Naive thymus-derived CD8-positive, alpha-beta T cell (primary cell): ENCODE measurements at regions not wholly inside any gene's neighbourhood (a gene's known extent, or its start where the extent isn't known, plus 50 kb on each side); places are given as distances from the start of the nearest gene placed in this dataset.
A peak's percentile ranks its signal among the peaks of the same experiment; 100 is the strongest.

Experiments
- ATAC-seq, 2 donors: fragments of 150-1000 bp; cut with Tn5 transposase in 1 of 2; sonication (Bioruptor Pico), chemical (Tn5 transposase) in 1 of 2; 1 replicate in 1 of 2; 2 replicates in 1 of 2; pipeline ENCODE4 v1.10.0; 2021; ENCODE audit warnings: mild to moderate bottlenecking in 2 of 2, moderate library complexity in 2 of 2
- POLR2A ChIA-PET: fragments of 350-600 bp; sonication (Branson Sonifier 250); formaldehyde crosslinking; loops from one replicate; lab custom pipeline; 2021; ENCODE audit warnings: antibody characterized with exemption; lab: Charles Lee
- DNase-seq, 10 donors: peaks; one replicate each; pipeline versions ENCODE4 v3.0.0 to v3.0.0-alpha.2; 2020 to 2022
- H3K27ac Mint-ChIP-seq, 10 donors: one replicate each; pipeline ENCODE4 v1.8.0; 2020 to 2022; ENCODE audit warnings: mild to moderate bottlenecking in 10 of 10, mixed read lengths in 10 of 10, moderate library complexity in 4 of 10, inconsistent platforms in 1 of 10
- H3K27me3 Mint-ChIP-seq, 5 donors: one replicate each; pipeline ENCODE4 v1.8.0; 2021 to 2022; ENCODE audit warnings: mixed read lengths in 5 of 5
- H3K36me3 Mint-ChIP-seq, 3 donors: one replicate each; pipeline ENCODE4 v1.8.0; 2020 to 2022; ENCODE audit warnings: mixed read lengths in 3 of 3, mild to moderate bottlenecking in 2 of 3, inconsistent platforms in 1 of 3
- H3K4me1 Mint-ChIP-seq, 4 donors: one replicate each; pipeline ENCODE4 v1.8.0; 2021 to 2022; ENCODE audit warnings: mixed read lengths in 4 of 4
- H3K4me3 Mint-ChIP-seq, 10 donors: one replicate each; pipeline ENCODE4 v1.8.0; 2020 to 2022; ENCODE audit warnings: mild to moderate bottlenecking in 10 of 10, mixed read lengths in 10 of 10, moderate library complexity in 6 of 10, inconsistent platforms in 1 of 10
- H3K9me3 Mint-ChIP-seq, 9 donors: one replicate each; pipeline ENCODE4 v1.8.0; 2020 to 2022; ENCODE audit warnings: mixed read lengths in 9 of 9, mild to moderate bottlenecking in 3 of 9, inconsistent platforms in 1 of 9, moderate library complexity in 1 of 9

DNA sequence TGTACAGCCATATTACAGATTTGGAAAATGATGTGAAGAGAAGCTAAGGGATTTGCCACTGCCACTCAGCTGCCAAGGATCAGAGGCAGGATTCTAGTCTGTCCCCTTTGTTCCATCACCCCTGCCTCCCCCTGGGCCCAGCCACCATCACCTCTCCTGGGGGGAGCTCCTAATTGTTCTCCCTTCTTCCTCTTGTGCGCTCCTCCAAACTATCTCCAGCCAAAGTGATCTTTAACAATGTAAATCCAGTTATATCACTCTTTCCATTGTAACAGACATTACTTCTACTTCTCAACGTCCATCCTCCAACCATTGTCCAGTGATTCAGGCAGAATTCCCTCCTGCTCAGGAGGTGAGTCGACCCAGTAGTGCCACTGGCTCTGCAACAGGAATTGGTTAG lies 164.1 kb downstream of the PLPP3 start:
- no peaks in the 10 kb centered on the region for H3K9me3 Mint-ChIP-seq
- H3K4me1 Mint-ChIP-seq, result peaks cover 0 to 2% (median 0%) of the 10 kb centered on the region in 4 donors
- H3K27me3 Mint-ChIP-seq, result peaks cover 0 to 12% (median 7%) of the 10 kb centered on the region in 5 donors
- POLR2A ChIA-PET, result no interaction called here
- no peak overlapping the region for H3K27ac Mint-ChIP-seq
- no peak for ATAC-seq
- DNase-seq, result no peak
- no peak overlapping the region for H3K4me3 Mint-ChIP-seq
- no peaks in the 10 kb centered on the region for H3K36me3 Mint-ChIP-seq

DNA sequence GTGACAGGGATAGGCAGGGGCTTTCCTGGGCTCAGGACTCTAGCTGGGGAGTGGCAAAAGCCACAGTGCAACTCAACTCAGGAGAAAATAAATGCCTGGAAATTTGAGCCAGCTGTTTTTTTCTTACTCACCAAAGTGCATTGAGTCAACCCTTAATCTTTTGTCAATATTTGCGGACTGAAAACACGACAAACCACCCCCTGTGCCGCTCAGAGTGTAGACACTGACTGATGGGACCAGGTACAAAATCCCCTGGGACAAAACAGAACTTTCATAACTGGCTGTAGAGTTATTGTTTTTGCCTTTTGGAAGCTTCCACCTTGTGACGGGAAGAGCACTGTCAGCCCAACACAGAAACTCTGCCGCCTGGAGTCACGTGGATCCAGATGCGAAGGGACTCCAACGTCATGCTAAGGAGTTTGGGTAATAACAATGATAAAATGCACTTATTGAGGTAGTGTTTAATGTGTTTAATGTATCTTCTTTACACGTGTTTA lies 164.6 kb downstream of the PLPP3 start:
- ATAC-seq, result no peak
- POLR2A ChIA-PET, result no interaction called here
- peaks cover 0 to 2% (median 0%) of the 10 kb centered on the region in 4 donors for H3K4me1 Mint-ChIP-seq
- DNase-seq, result no peak
- no peak overlapping the region for H3K4me3 Mint-ChIP-seq
- peaks cover 0 to 12% (median 7%) of the 10 kb centered on the region in 5 donors for H3K27me3 Mint-ChIP-seq
- no peaks in the 10 kb centered on the region for H3K9me3 Mint-ChIP-seq
- H3K27ac Mint-ChIP-seq, result no peak overlapping the region
- no peaks in the 10 kb centered on the region for H3K36me3 Mint-ChIP-seq

DNA sequence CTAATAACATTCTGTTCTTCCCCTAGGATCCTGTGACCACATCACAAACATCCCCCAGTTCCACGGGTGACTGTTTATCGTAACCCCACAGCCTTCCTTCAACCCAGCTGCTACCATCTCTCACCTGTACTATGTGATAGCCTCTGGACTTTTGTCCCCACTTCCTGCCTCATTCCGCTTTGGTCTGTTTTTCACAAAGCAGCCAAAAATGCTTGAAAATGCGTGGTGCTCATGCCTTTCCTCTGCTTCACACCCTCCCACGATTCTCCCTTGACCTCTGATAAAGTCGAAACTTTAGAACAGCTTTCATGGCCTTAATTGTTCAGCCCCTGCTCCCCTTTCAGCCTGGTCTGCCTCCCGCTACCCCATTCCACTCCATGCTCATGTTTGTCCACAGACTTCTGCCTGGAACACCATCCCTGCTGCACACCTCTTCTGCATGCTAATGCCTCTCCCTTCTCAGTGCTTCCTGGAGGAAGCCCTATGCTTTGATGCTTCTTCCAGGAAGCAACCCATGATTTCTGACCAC lies 165.6 kb downstream of the PLPP3 start:
- no peak overlapping the region for H3K4me3 Mint-ChIP-seq
- DNase-seq (no peak), ATAC-seq (no peak)
- no peak overlapping the region for H3K27ac Mint-ChIP-seq
- H3K36me3 Mint-ChIP-seq, result no peaks in the 10 kb centered on the region
- POLR2A ChIA-PET, result no interaction called here
- H3K27me3 Mint-ChIP-seq, result peaks cover 0 to 17% (median 2%) of the 10 kb centered on the region in 5 donors
- H3K4me1 Mint-ChIP-seq, result peaks cover 0 to 2% (median 0%) of the 10 kb centered on the region in 4 donors
- H3K9me3 Mint-ChIP-seq, result no peaks in the 10 kb centered on the region

DNA sequence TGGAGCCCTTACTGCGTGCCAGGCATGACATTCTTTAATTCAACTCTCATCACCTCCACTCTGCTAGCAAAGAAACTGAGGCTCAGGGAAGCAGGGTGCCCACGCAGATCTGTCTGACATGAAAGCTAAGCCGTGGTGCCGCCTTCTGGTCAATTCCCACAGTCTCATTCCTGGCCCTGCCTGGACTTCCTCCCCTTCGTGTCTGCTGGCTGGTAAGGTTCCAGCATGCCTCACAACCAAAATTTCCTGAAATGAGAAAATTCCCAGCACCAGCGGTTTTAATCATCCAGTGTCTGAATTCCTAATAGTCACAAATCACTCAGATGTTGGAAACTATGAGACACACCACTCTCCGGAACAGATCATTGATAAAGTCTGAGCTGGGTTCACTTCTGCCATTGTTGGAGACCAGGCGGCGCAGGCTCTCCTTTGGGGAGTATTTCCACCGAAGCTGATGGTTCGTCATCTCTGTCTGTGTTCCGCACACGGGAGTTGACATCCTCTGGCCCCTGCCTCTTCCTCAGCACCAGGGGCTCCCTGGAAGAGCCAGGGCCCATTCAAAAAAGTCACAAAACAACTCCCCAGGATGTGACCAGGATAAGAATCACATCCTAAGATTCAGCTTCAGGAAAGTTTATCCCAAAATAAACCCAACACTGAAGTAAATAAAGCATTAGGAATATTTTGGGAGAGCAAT lies 167.7 kb downstream of the PLPP3 start:
- Mint-ChIP-seq H3K27ac (no peak overlapping the region), H3K4me1 (peaks cover 0 to 2% (median 0%) of the 10 kb centered on the region in 4 donors), H3K36me3 (no peaks in the 10 kb centered on the region), H3K4me3 (no peak overlapping the region), H3K9me3 (peaks cover 0 to 4% (median 0%) of the 10 kb centered on the region in 9 donors), H3K27me3 (peaks cover 0 to 22% (median 2%) of the 10 kb centered on the region in 5 donors)
- no peak for DNase-seq
- POLR2A ChIA-PET, result no interaction called here
- no peak for ATAC-seq

DNA sequence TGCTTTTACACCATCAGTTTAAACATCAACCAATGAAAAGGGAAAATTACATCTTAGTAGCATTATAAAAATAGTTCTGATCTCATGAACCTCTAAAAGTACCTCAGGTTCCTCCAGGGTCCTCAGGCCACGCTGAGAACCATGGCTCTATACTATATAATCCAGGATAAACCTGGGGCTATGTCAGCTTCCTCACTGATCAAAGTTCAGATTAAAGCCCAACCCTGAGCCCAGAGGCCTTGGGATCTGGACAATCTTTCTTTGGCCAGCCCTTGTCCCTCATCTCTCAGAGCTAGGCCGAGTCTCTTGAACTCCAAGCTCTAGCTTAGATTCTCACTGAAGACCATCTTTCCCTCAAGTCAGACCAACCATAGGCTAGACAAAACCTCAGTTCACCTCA lies 168.3 kb downstream of the PLPP3 start:
- H3K36me3 Mint-ChIP-seq, result no peaks in the 10 kb centered on the region
- POLR2A ChIA-PET, result no interaction called here
- no peak overlapping the region for H3K27ac Mint-ChIP-seq
- DNase-seq, result no peak
- peaks cover 0 to 2% (median 0%) of the 10 kb centered on the region in 4 donors for H3K4me1 Mint-ChIP-seq
- peaks cover 0 to 4% (median 0%) of the 10 kb centered on the region in 9 donors for H3K9me3 Mint-ChIP-seq
- no peak overlapping the region for H3K4me3 Mint-ChIP-seq
- no peak for ATAC-seq
- peaks cover 0 to 22% (median 2%) of the 10 kb centered on the region in 5 donors for H3K27me3 Mint-ChIP-seq

DNA sequence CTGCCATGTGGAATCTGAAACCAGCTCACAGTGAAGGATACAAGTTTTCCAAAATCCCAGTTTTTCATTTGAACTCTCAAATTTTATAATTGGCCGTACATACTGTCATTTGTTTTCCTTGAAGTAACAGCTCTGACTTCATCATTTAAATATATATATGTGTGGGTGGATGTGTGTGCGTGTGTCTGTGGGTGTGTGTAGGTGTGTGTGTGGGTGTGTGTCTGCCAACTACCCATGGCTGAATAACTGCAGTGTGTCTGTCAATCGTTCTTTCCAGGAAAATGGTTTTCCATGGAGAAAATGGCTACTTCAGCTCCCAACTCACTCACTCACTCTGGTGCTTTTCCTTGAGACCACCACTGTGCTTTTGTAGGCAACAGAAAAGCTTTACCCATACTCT lies 169.0 kb downstream of the PLPP3 start:
- peaks cover 0 to 21% (median 2%) of the 10 kb centered on the region in 5 donors for H3K27me3 Mint-ChIP-seq
- ATAC-seq, result no peak

DNA sequence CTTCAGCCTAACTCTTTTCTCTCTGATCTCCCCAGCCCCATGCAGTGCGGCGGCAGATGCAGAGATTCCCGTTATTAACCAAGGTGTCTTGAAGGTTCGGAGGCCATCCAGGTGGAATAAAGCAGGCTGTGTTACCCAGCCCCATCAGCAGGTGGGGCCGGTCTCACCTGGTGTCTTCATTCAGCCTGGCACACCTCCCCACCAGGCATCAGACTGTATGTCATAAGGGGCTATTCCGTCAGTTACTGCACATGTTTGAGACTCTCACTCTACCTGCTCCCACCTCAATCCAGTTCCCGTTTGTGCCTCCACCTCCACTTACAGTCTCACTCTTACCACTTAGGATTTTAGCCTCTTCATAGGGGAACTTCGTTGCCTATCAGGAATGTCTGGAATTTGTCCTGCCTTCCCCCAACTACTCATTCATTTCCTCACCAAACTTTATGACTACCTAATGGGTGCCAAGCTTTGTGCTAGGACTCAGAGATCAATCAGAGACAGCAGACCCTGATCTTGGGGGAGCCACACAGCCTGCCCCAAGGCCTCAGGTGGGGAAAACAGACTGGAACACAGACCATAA lies 170.2 kb downstream of the PLPP3 start:
- Mint-ChIP-seq H3K36me3 (no peaks in the 10 kb centered on the region), H3K4me3 (no peak overlapping the region), H3K9me3 (peaks cover 0 to 4% (median 0%) of the 10 kb centered on the region in 9 donors), H3K27ac (no peak overlapping the region), H3K27me3 (peaks cover 0 to 17% (median 0%) of the 10 kb centered on the region in 5 donors), H3K4me1 (peaks cover 0 to 9% (median under 1%) of the 10 kb centered on the region in 4 donors)
- POLR2A ChIA-PET, result no interaction called here
- DNase-seq (no peak), ATAC-seq (no peak)

More for the DNA sequence above, 169.0 kb downstream of the PLPP3 start:
- POLR2A ChIA-PET, result no interaction called here
- no peak for DNase-seq
- Mint-ChIP-seq H3K36me3 (no peaks in the 10 kb centered on the region), H3K27ac (no peak overlapping the region), H3K9me3 (peaks cover 0 to 4% (median 0%) of the 10 kb centered on the region in 9 donors), H3K4me3 (no peak overlapping the region), H3K4me1 (peaks cover 0 to 2% (median 0%) of the 10 kb centered on the region in 4 donors)

DNA sequence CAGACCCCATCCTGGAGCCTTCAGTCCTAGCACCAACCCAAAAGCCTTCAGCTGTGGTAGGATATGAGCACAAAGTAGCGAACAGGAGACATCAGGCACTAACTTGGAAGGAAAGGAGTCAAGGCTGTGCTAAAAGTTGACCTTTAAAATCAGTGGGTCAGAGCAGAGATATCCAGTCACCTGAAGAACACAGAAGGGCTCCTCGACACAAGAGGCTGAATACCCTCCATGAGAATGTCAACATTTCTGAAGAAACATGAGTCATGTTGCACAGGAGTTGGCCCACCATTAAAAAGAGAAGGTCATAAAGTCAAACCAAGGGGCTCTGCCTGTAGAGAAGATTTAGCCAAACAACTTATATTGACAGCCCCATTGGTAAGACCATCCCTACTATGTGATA lies 172.5 kb downstream of the PLPP3 start:
- H3K27me3 Mint-ChIP-seq, result peaks cover 0 to 14% (median 0%) of the 10 kb centered on the region in 5 donors
- peaks cover 0 to 10% (median 0%) of the 10 kb centered on the region in 4 donors for H3K4me1 Mint-ChIP-seq
- no peak for DNase-seq
- no peak for ATAC-seq
- H3K27ac Mint-ChIP-seq, result no peak overlapping the region
- peaks cover 0 to 7% (median 0%) of the 10 kb centered on the region in 9 donors for H3K9me3 Mint-ChIP-seq
- H3K36me3 Mint-ChIP-seq, result no peaks in the 10 kb centered on the region
- no peak overlapping the region for H3K4me3 Mint-ChIP-seq
- POLR2A ChIA-PET, result no interaction called here

DNA sequence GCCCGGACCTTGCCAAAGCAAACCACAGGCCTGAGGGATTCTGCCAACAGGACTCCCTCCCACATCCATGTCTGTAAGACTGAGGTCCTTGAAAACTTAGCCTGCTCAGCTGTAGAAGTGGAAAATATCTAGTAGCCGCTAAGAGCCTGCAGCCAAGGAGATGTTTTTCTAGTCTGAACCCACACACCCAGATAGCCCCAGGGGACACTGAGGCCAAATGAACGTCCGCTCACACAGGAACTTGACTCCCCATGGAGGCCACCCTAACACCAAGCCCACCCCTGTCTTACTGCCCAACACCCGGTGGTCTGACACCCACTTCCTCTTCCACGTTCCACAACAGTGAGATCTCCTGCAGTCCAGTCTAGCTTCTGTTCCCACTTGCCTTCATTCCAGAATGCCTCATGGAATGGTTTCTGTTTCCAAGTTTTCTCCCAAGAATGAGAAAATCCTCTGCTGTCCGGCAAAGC lies 174.8 kb downstream of the PLPP3 start:
- peaks cover 0 to 7% (median 0%) of the 10 kb centered on the region in 9 donors for H3K9me3 Mint-ChIP-seq
- peaks cover 0 to 14% (median 0%) of the 10 kb centered on the region in 5 donors for H3K27me3 Mint-ChIP-seq
- H3K27ac Mint-ChIP-seq, result peak overlapping the region in 1 of 10 donors; percentile 45
- no peak for ATAC-seq
- DNase-seq, result no peak
- H3K4me3 Mint-ChIP-seq, result no peak overlapping the region
- no peaks in the 10 kb centered on the region for H3K36me3 Mint-ChIP-seq
- peaks cover 0 to 14% (median 0%) of the 10 kb centered on the region in 4 donors for H3K4me1 Mint-ChIP-seq
- POLR2A ChIA-PET, result no interaction called here

DNA sequence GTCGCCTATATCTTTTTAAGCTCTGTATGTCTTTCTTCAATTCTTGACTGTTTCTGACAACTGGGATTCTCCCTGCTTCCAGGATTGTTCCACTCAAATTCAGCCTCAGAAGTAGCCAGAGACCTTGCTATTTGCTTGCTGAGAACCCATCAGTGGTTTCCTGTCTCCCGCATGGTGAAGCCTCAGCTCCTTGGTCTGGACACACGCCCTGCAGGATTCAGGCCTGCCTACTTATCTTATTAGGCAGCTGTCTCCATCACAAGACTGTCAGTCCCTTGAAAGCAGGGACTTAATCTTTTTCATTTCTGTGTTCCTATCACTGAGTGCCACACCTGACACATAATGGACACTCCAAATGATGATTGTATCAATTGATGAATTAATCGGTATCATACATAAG lies 175.3 kb downstream of the PLPP3 start:
- DNase-seq (no peak), ATAC-seq (no peak)
- POLR2A ChIA-PET, result no interaction called here
- Mint-ChIP-seq H3K4me1 (peaks cover 0 to 14% (median 0%) of the 10 kb centered on the region in 4 donors), H3K27ac (no peak overlapping the region), H3K36me3 (no peaks in the 10 kb centered on the region), H3K9me3 (peaks cover 0 to 7% (median 0%) of the 10 kb centered on the region in 9 donors), H3K4me3 (no peak overlapping the region), H3K27me3 (peaks cover 0 to 10% (median 0%) of the 10 kb centered on the region in 5 donors)

DNA sequence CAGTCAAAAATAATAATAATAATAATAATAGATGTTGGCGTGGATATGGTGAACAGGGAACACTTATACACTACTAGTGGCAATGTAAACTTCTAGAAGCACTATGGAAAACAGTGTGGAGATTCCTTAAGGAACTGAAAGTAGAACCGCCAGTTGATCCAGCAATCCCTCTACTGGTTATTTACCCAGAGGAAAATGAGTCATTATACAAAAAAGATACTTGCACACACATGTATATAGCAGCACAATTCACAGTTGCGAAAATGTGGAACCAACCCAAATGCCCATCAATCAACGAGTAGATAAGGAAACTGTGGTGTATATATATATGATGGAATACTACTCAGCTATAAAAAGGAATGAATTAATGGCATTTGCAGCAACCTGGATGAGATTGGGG lies 176.0 kb downstream of the PLPP3 start:
- no peak overlapping the region for H3K4me3 Mint-ChIP-seq
- POLR2A ChIA-PET, result no interaction called here
- H3K36me3 Mint-ChIP-seq, result no peaks in the 10 kb centered on the region
- H3K27ac Mint-ChIP-seq, result no peak overlapping the region
- peaks cover 0 to 14% (median 0%) of the 10 kb centered on the region in 4 donors for H3K4me1 Mint-ChIP-seq
- ATAC-seq (no peak), DNase-seq (no peak)
- peaks cover 0 to 7% (median 0%) of the 10 kb centered on the region in 9 donors for H3K9me3 Mint-ChIP-seq
- H3K27me3 Mint-ChIP-seq, result peaks cover 0 to 10% (median 0%) of the 10 kb centered on the region in 5 donors

DNA sequence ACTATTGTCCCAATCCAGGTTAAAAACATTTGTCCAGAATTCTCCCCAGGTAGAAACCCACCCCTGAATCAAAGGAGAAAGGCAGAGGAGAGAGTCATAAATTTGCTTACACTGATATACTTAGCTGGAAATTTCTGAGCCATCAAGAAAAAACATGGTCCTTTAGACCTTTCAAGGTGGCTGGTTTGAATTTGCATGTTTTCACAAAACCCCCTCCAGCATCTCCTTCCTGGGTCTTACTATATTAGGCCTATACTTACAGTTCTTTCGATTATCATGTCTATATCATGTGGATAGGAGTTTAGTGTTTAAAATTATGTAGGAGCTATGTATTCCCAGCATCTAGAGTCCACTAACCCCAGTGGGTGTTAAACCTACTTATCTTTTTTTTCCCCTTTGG lies 178.2 kb downstream of the PLPP3 start:
- Mint-ChIP-seq H3K4me3 (no peak overlapping the region), H3K27ac (no peak overlapping the region), H3K36me3 (no peaks in the 10 kb centered on the region), H3K9me3 (peaks cover 0 to 3% (median 0%) of the 10 kb centered on the region in 9 donors), H3K4me1 (peaks cover 0 to 14% (median 0%) of the 10 kb centered on the region in 4 donors), H3K27me3 (peaks cover 2 to 18% (median 2%) of the 10 kb centered on the region in 5 donors)
- DNase-seq (no peak), ATAC-seq (no peak)
- POLR2A ChIA-PET, result no interaction called here

DNA sequence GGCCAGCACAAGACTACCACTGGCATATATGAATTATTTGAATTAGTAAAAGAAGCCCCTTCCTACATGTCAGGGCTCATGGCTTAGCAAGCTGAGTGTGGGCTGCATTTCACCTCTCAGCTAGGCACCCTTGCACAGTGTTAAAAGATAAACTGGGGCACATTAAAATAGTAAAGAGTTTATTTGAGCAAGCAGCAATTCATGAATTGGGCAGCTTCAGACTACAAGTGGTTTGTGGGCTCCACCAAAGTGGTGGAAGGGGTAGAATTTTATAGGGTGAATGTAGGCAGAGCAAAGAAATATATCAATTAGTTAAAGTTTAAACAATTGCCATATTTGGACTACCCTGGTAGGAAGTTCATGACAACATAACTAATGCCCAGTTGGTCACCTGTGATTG lies 178.8 kb downstream of the PLPP3 start:
- DNase-seq (no peak), ATAC-seq (no peak)
- peaks cover 0 to 3% (median 0%) of the 10 kb centered on the region in 9 donors for H3K9me3 Mint-ChIP-seq
- peaks cover 0 to 14% (median 0%) of the 10 kb centered on the region in 4 donors for H3K4me1 Mint-ChIP-seq
- H3K4me3 Mint-ChIP-seq, result no peak overlapping the region
- H3K36me3 Mint-ChIP-seq, result no peaks in the 10 kb centered on the region
- H3K27ac Mint-ChIP-seq, result no peak overlapping the region
- H3K27me3 Mint-ChIP-seq, result peaks cover 2 to 20% (median 4%) of the 10 kb centered on the region in 5 donors
- POLR2A ChIA-PET, result no interaction called here
